Mesenchymal stem cell (in vitro differentiated cells and primary cell): ENCODE measurements at regions not wholly inside any gene's neighbourhood (a gene's known extent, or its start where the extent isn't known, plus 50 kb on each side); places are given as distances from the start of the nearest gene placed in this dataset.

Experiments used
- DNase-seq: peaks from one replicate; pipeline ENCODE4 v3.0.0-alpha.2; 2013
- H2AFZ ChIP-seq: one replicate; pipeline ENCODE4 v1.6.1; 2013; ENCODE audit warnings: low read depth, mild to moderate bottlenecking, control low read depth, inconsistent platforms, low read length, moderate library complexity
- H2AK5ac ChIP-seq: 2 replicates; pipeline ENCODE4 v1.6.1; 2013; ENCODE audit warnings: low read length, moderate library complexity, mild to moderate bottlenecking, inconsistent platforms; ENCODE audit not compliant: severe bottlenecking
- H2BK120ac ChIP-seq: one replicate; pipeline ENCODE4 v1.6.1; 2013; ENCODE audit warnings: low read depth, mild to moderate bottlenecking, inconsistent platforms, low read length, moderate library complexity
- H2BK12ac ChIP-seq, 2 experiments: one replicate each; pipeline ENCODE4 v1.6.1; 2013; ENCODE audit warnings: inconsistent platforms in 2 of 2, low read length in 2 of 2, mild to moderate bottlenecking in 2 of 2, moderate library complexity in 2 of 2, control low read depth in 1 of 2
- H2BK15ac ChIP-seq: one replicate; pipeline ENCODE4 v1.6.1; 2013; ENCODE audit warnings: mild to moderate bottlenecking, low read depth, inconsistent platforms; ENCODE audit not compliant: poor library complexity, severe bottlenecking
- H2BK5ac ChIP-seq: 2 replicates; pipeline ENCODE4 v1.6.1; 2013; ENCODE audit warnings: low read depth, mild to moderate bottlenecking, low read length, control low read depth, inconsistent platforms; ENCODE audit not compliant: poor library complexity, severe bottlenecking
- H3K14ac ChIP-seq, 2 experiments: one replicate each; pipeline ENCODE4 v1.6.1; 2013; ENCODE audit warnings: inconsistent platforms in 2 of 2, low read length in 2 of 2, control low read depth in 1 of 2, mild to moderate bottlenecking in 1 of 2, moderate library complexity in 1 of 2
- H3K18ac ChIP-seq, 2 experiments: one replicate each; pipeline ENCODE4 v1.6.1; 2013; ENCODE audit warnings: inconsistent platforms in 2 of 2, low read length in 2 of 2, control low read depth in 1 of 2, low read depth in 1 of 2, mild to moderate bottlenecking in 1 of 2
- H3K23ac ChIP-seq, 2 experiments: one replicate each; pipeline ENCODE4 v1.6.1; 2013; ENCODE audit warnings: inconsistent platforms in 2 of 2, low read length in 2 of 2, mild to moderate bottlenecking in 2 of 2, moderate library complexity in 2 of 2, control low read depth in 1 of 2
- H3K27ac ChIP-seq: 2 replicates; pipeline ENCODE4 v1.5.1; 2013; ENCODE audit warnings: mild to moderate bottlenecking, moderate library complexity, low read length, control low read depth, inconsistent platforms; ENCODE audit not compliant: poor library complexity, severe bottlenecking
- H3K27me3 ChIP-seq, 2 experiments: 2 replicates each; pipeline versions ENCODE4 v1.6.1 to v1.7.0; 2013; ENCODE audit warnings: low read length in 2 of 2, mild to moderate bottlenecking in 2 of 2, moderate library complexity in 2 of 2, control low read depth in 1 of 2, inconsistent platforms in 1 of 2; ENCODE audit not compliant: control insufficient read depth in 1 of 2, insufficient read depth in 1 of 2
- H3K36me3 ChIP-seq, 2 experiments: 2 replicates each; pipeline versions ENCODE4 v1.6.1 to v1.7.0; 2013; ENCODE audit warnings: low read length in 2 of 2, control low read depth in 1 of 2, inconsistent platforms in 1 of 2, low read depth in 1 of 2, mild to moderate bottlenecking in 1 of 2; ENCODE audit not compliant: insufficient read depth in 2 of 2, control insufficient read depth in 1 of 2
- H3K4ac ChIP-seq, 2 experiments: one replicate each; pipeline ENCODE4 v1.6.1; 2013; ENCODE audit warnings: inconsistent platforms in 2 of 2, low read length in 2 of 2, mild to moderate bottlenecking in 2 of 2, moderate library complexity in 2 of 2, control low read depth in 1 of 2, low read depth in 1 of 2
- H3K4me1 ChIP-seq: 2 replicates; pipeline ENCODE4 v1.6.1; 2013; ENCODE audit warnings: low read depth, low read length, control low read depth; ENCODE audit not compliant: control insufficient read depth, insufficient read depth
- H3K4me2 ChIP-seq: 2 replicates; pipeline ENCODE4 v1.6.1; 2013; ENCODE audit warnings: low read length, mild to moderate bottlenecking, inconsistent platforms; ENCODE audit not compliant: poor library complexity, severe bottlenecking
- H3K4me3 ChIP-seq, 2 experiments: 2 replicates each; pipeline versions ENCODE4 v1.5.1 to v1.7.0; 2013; ENCODE audit warnings: low read length in 2 of 2, mild to moderate bottlenecking in 2 of 2, control low read depth in 1 of 2, low read depth in 1 of 2; ENCODE audit not compliant: insufficient read depth in 1 of 2
- H3K79me1 ChIP-seq: replicated peaks from 2 replicates; pipeline ENCODE4 v1.6.1; 2013; ENCODE audit warnings: mild to moderate bottlenecking, control low read depth, low read length, inconsistent platforms; ENCODE audit not compliant: poor library complexity, severe bottlenecking
- H3K9ac ChIP-seq: 2 replicates; pipeline ENCODE4 v1.7.0; 2013; ENCODE audit warnings: mild to moderate bottlenecking, low read length, moderate library complexity
- H3K9me3 ChIP-seq: 2 replicates; pipeline ENCODE4 v1.7.0; 2013; ENCODE audit warnings: mild to moderate bottlenecking, low read length; ENCODE audit not compliant: control insufficient read depth
- H4K8ac ChIP-seq: one replicate; pipeline ENCODE4 v1.6.1; 2013; ENCODE audit warnings: inconsistent platforms, mild to moderate bottlenecking, low read length, moderate library complexity
- H4K91ac ChIP-seq: one replicate; pipeline ENCODE4 v1.6.1; 2013; ENCODE audit warnings: mild to moderate bottlenecking, low read length, inconsistent platforms
- WGBS: methylation state at CpG from one replicate; pipeline ENCODE4 v1.1.7; 2013; ENCODE audit warnings: mixed read lengths; 5-methylcytosine and 5-hydroxymethylcytosine counted together

DNA sequence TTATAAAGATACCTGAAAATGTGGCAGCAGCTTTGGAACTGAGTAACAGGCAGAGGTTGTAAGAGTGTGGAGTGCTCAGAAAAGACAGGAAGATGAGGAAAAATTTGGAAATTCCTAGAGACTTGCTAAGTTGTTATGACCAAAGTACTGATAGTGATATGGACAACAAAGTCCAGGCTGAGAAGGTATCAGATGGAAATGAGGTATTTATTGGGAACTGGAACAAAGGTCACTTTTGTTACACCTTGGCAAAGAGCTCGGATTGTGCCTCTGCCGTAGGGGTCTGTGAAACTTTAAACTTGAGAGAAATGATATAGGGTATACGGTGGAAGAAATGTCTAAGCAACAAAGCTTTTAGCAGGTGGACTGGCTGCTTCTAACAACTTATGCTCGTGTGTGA lies 419.9 kb downstream of the PCDH17 start:
- no peak overlapping the region for H2BK15ac ChIP-seq
- H4K8ac ChIP-seq: no peak overlapping the region
- no peak overlapping the region for H3K27ac ChIP-seq
- 87% methylated on average over 4 of the region's 4 CpGs for WGBS
- no peak overlapping the region for H2BK5ac ChIP-seq
- H3K4me1 ChIP-seq: no peaks in the 10 kb centered on the region
- no peaks in the 10 kb centered on the region for H3K27me3 ChIP-seq
- H3K14ac ChIP-seq: no peak overlapping the region
- no peak overlapping the region for H3K18ac ChIP-seq
- no peak overlapping the region for H2BK12ac ChIP-seq
- no peak overlapping the region for H2AK5ac ChIP-seq
- DNase-seq: no peak
- no peak overlapping the region for H4K91ac ChIP-seq
- no peak overlapping the region for H3K9ac ChIP-seq
- no peaks in the 10 kb centered on the region for H3K79me1 ChIP-seq
- H3K9me3 ChIP-seq: peaks cover 4% of the 10 kb centered on the region
- H3K4me3 ChIP-seq: no peak overlapping the region
- no peaks in the 10 kb centered on the region for H3K36me3 ChIP-seq
- no peak overlapping the region for H2AFZ ChIP-seq
- H3K4me2 ChIP-seq: no peak overlapping the region
- H3K4ac ChIP-seq: no peak overlapping the region
- no peak overlapping the region for H3K23ac ChIP-seq
- no peak overlapping the region for H2BK120ac ChIP-seq

DNA sequence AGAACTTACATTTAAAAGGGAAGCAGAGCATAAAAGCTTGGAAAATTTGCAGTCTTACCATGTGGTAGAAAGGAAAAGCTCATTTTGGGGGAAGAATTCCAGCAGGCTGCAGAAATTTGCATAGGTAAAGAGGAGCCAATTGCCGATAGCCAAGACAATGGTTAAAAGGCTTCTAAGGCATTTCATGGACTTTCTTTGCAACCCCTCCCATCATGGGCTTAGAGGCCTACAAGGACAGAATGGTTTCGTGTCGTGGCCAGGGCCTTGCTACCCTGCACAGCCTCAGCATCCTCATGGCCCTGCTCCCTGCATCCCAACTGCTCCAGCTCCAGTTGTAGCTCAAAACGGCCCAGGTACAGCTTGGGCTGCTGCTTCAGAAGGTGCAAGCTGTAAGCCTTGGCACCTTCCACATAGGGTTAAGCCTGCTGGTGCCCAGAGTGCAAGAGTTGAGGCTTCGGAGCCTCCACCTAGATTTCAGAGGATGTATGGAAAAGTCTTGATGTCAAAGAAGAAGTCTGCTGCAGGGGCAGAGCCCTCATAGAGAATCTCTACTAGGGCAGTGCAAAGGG lies 420.3 kb downstream of the PCDH17 start:
- Histone ChIP-seq H2BK12ac (no peak overlapping the region), H2BK120ac (no peak overlapping the region), H2AFZ (no peak overlapping the region), H2BK5ac (no peak overlapping the region), H3K9ac (no peak overlapping the region), H3K4me2 (no peak overlapping the region), H2AK5ac (no peak overlapping the region), H3K9me3 (peaks cover 4% of the 10 kb centered on the region), H3K36me3 (no peaks in the 10 kb centered on the region), H4K8ac (no peak overlapping the region), H3K4me1 (no peaks in the 10 kb centered on the region), H3K27ac (no peak overlapping the region), H3K27me3 (no peaks in the 10 kb centered on the region), H3K23ac (no peak overlapping the region), H2BK15ac (no peak overlapping the region), H4K91ac (no peak overlapping the region), H3K4ac (no peak overlapping the region), H3K4me3 (no peak overlapping the region), H3K14ac (no peak overlapping the region), H3K79me1 (no peaks in the 10 kb centered on the region), H3K18ac (no peak overlapping the region)
- DNase-seq: no peak
- 85% methylated on average over 5 of the region's 5 CpGs for WGBS

GRCh38 chr13:58056426-58056825 lies 424.9 kb downstream of the PCDH17 start:
- Histone ChIP-seq H3K4me3 (no peak overlapping the region), H3K27me3 (no peaks in the 10 kb centered on the region), H3K9me3 (peaks cover 7% of the 10 kb centered on the region), H2AK5ac (no peak overlapping the region), H3K79me1 (no peaks in the 10 kb centered on the region), H4K91ac (no peak overlapping the region), H3K18ac (no peak overlapping the region), H2AFZ (no peak overlapping the region), H2BK5ac (no peak overlapping the region), H2BK15ac (no peak overlapping the region), H3K4me2 (no peak overlapping the region), H3K14ac (no peak overlapping the region), H2BK12ac (no peak overlapping the region), H4K8ac (no peak overlapping the region), H3K23ac (no peak overlapping the region), H3K4me1 (no peaks in the 10 kb centered on the region), H3K4ac (no peak overlapping the region), H3K27ac (no peak overlapping the region), H3K36me3 (no peaks in the 10 kb centered on the region), H3K9ac (no peak overlapping the region), H2BK120ac (no peak overlapping the region)
- WGBS: 100% methylated on average over 2 of the region's 4 CpGs
- DNase-seq: no peak

- H3K9ac ChIP-seq: no peak overlapping the region
- H3K14ac ChIP-seq: no peak overlapping the region
- no peaks in the 10 kb centered on the region for H3K4me1 ChIP-seq
- H4K91ac ChIP-seq: no peak overlapping the region
- H3K4ac ChIP-seq: no peak overlapping the region
- H3K27ac ChIP-seq: no peak overlapping the region
- H2BK5ac ChIP-seq: no peak overlapping the region
- H3K4me2 ChIP-seq: no peak overlapping the region
- WGBS: no CpG with 5 or more reads among the region's 1 CpG
- no peaks in the 10 kb centered on the region for H3K79me1 ChIP-seq
- H2BK15ac ChIP-seq: no peak overlapping the region
- H2BK120ac ChIP-seq: no peak overlapping the region
- no peak overlapping the region for H3K4me3 ChIP-seq
- peaks cover 7% of the 10 kb centered on the region for H3K9me3 ChIP-seq
- H3K18ac ChIP-seq: no peak overlapping the region
- H3K36me3 ChIP-seq: no peaks in the 10 kb centered on the region
- H3K23ac ChIP-seq: no peak overlapping the region
- no peak for DNase-seq
- no peak overlapping the region for H2AFZ ChIP-seq
- H2AK5ac ChIP-seq: no peak overlapping the region
- no peak overlapping the region for H2BK12ac ChIP-seq
- H4K8ac ChIP-seq: no peak overlapping the region
- H3K27me3 ChIP-seq: no peaks in the 10 kb centered on the region
These were observed 428.1 kb downstream of the PCDH17 start for GRCh38 chr13:58059624-58060023.
